HuH-7 (cell line): ENCODE measurements at regions not wholly inside any gene's neighbourhood (a gene's known extent, or its start where the extent isn't known, plus 50 kb on each side); places are given as distances from the start of the nearest gene placed in this dataset.
"Not testable (repeated sequence)": the region's sequence is repeated elsewhere in the genome, so short reads cannot be mapped to it uniquely, and the experiment has no call there.

ENCODE experiments used
- DNase-seq: peaks from one replicate; pipeline ENCODE4 v3.0.0; 2011; ENCODE audit warnings: low spot score

DNA sequence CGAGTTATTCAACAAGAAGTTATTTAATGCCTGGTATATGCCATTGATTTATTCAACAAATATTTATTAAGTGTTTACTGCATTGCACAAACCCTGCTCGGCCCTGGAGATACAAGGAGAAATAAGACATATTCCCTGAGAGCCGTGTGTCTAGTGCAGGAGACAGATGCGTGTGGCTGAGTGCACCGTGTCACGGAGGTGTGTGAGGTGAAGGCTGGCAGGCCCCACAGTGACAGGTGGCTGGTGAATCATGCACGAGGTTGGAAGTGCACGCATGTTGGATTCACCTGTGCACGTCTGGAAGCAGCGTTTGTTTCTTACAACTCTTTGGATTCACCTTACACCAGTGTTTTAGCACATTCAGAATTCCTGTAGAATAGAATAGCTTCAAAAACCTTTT, 136.6 kb upstream of the SHH start:
- no peak for DNase-seq

DNA sequence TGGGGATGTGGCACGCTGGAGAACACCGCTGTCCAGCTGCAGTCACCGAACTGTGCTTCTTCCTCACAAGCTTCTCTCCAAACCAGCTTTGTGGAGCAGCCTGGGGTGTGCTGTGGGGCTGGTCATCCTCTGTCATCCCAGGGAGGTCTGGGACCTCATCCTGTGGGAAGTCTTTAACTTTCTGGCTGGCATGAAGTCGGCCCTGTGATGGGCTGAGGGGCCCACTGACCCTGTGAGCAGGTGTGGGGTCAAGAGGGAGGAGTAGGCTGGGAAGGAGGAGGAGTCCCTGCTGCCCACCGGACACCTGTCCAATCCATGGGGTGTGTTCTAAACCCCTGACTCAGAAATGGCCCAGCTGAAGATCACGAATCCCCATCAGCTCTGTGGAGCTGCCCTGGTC, 136.2 kb upstream of the SHH start:
- DNase-seq, result no peak

DNA sequence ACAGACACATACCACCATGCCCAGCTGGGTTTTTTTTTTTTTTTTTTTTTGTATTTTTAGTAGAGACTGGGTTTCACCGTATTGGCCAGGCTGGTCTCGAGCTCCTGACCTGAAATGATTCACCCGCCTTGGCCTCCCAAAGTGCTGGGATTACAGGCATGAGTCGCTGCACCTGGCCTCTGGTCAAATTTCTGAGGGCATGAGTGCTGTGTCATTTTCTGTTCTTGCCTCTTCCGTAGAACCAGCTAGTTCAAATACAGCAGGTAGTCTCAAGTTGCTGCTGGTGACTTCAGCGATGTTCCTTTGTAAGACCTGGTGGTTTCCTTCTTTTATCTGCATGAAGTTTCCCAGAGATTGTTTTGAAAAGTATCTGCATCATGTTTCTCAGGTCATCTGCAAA, 134.8 kb upstream of the SHH start:
- DNase-seq, result no peak

DNA sequence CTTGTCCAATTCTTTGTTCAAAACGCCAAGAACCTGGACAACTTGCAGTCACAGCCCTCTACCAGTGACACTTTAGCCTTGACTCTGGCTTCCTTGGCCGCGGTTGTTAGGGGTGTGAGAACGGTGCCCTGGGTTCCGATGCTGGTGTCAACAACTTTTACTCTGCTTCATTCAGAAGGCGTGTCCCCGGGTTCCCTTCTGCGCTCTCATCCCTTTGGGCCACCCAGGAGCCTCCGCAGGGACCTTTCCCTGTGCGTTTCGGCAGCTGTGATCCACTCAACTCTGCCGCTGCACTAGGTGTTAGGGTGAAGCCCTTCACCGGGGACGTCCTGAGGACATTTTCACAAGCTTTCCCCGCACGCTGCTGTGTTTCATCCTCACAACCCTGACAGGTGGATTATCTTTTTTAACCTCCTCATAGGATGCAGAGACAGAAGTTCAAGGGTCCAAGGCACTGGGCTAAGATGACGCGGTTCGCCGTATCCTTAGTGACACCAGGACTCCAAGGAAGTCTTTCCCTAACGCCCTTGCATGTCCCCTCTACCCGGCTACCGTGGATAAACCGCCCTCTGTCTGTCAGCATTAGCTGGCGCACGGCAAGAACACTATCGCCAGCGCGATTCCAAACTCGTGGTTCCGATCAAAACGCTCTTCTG, 133.5 kb upstream of the SHH start:
- DNase-seq, result no peak

DNA sequence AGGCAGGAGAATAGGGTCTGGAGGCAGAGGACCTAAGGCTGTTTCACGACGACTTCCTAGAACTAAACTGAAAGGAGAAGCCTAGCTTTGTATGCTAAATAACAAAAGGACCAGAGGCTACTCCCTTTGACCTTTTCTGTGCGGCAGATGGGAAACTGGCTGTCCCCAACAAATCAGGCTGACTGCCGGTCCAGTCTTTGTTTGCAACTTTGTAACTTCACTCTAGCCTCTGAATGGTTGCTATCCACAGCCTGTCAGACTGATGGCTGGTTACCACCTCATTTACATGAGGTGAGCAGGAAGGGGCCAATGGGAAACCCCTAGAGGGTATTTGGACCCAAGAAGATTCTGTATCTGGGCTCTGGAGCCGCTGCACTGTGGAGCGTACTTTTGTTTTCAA, 132.6 kb upstream of the SHH start:
- no peak for DNase-seq

DNA sequence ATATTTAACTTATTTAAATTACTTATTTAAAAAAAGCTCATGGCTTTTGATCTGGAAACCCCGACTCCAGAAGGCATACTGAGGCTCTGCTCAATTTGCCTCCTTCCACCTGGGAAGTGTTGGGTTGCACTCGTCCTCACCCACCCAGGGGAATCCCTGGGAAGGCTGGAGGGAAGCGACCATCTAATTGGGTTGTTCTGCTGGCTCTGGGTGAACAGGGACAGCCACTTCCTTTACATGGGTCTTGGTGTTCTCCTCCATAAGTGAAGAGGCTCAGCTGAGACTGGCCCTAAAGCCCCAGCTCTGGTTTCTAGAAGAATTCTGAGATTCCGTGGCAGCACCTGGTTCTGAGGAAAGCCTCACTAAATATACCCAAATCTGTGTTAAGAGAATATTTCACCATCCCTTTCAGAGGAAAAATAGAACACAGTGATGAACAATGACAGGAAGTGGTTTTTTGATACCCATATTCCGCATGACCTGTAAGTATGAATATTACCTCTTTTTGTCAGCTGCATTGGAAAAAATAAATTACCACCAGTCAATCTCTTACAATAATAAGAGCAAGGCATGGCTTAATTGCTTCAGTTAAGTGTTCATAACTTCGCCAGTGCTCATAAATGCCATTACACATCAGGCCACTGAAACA, 131.1 kb upstream of the SHH start:
- DNase-seq, result no peak

DNA sequence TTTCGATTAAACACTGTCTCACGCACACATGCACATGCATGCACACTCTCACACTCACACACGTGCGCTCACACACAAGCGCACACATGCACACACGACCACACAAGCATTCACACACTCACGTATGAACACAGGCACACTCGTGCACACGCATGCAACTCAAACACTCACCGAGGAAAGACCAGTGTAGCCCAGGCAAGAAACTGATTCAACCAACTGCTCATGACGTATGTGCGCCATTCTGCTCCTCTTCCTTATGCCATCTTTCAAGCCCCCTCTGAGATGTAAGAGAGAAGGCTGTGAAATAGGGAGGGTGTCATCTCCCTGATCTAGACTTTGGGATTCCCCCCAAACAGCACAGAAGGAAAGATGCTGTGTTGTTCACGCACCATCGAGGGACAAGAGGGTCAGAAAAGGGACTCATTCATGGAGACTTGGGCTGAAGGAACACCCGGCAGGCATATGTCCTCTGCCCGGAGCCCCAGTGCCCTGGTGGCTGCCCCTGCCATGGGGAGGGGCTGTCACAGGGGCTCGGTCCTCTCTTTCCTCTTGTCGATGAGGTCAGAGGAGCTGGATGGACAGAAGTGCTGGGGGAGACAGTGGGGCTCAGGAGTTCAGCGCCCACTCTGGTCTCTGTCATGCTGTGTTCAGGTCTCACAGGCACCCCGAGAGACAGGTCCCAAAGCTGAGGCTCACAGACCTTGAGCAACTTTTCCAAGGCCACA, 130.1 kb upstream of the SHH start:
- no peak for DNase-seq

DNA sequence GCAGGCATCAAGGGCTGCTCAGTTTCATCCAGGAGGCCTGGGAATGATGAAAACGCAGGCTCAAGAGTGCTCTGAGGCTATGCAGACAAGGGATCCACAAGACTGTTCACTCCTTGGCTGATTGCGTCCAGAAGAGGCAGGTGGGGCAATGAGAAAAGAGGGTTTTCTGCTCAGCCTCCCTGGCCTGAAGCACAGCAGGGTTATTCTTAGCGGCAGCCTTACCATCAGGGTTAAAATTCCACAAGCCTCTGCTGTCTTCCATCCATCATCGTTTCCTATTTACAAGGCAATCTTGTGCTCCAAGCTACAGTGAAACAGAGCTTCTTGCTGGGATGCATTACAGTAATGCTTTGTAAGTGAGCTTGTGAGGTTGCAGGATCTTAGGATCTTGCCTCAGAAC, 129.4 kb upstream of the SHH start:
- no peak for DNase-seq

DNA sequence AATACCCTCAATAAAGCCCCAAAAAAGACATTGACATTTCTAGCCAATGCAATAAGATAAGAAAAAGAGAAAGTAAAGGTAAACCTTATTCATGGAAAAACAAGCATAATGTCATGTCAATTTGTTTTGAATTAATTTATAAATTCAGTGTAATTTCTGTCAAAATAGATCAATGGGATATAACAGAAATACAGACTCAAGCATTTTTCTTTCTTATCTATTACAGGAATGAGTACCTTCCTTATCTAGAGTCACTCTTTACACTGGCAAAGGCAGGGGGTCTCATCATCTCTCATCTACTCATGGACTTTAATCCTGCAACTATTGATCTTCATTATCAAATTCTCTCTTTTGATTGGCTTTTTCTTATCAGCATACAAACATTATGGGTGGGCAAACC, 127.1 kb upstream of the SHH start:
- DNase-seq, result no peak

DNA sequence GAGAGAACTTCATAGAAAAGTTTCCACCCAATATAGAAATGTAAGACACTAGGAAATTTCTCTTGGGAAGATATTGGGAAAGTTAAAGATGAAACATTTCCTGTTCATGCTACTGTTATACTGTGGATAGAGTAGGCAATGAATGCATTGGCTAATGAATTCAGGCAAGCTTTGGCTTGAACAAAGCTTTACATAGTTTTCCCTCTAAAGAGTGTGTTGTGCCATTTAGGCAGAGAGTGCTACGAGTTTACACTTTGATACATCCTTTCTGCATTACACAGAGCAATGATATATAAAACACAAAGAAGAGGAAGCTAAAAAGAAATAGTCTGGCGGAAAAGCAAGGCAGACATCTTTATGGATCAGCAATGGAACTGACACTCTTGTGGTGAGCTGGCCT, 125.9 kb upstream of the SHH start:
- no peak for DNase-seq

DNA sequence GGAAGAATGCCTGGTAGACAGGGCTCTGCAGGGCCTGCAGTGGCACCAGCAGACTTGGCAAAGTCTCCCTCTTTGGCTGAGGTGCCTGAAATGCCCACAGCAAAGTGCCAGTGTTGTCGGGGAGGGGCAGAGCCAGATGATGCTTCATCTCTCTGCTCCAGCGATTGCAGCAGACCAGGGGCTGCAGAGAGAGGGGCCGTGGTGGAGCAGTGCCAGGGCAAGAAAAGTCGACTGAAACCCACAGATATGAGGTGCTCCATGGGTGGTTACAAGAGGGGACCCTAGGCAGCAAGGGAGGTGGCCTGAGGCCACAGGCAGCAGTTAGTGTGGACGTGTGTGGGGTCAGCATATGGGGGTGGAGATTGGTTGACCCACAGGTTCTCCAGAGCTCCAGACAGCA, 123.5 kb upstream of the SHH start:
- no peak for DNase-seq

DNA sequence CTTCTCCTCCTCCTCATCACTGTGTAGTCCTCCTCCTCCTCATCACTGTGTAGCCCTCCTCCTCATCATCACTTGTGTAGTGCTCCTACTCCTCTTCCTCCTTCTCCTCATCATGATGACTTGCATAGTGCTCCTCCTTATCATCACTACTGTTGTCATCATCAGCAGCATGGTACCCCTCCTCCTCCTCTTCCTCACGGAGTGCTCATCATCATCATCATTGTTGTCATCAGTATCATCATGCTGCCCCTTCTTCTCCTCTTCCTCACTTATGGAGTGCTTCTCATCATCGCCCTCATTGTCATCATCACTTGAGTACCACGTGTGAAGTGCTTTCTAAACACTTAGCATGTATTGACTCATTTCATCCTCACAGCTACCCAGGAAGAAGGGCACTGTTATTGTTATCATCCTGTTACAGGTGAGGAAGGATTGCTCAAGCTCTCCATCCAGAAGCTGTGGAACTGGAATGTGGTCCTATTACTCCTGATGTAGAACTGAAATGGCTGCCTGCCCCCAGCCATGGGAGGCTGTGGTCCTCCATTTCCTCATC, 122.8 kb upstream of the SHH start:
- DNase-seq, result no peak

DNA sequence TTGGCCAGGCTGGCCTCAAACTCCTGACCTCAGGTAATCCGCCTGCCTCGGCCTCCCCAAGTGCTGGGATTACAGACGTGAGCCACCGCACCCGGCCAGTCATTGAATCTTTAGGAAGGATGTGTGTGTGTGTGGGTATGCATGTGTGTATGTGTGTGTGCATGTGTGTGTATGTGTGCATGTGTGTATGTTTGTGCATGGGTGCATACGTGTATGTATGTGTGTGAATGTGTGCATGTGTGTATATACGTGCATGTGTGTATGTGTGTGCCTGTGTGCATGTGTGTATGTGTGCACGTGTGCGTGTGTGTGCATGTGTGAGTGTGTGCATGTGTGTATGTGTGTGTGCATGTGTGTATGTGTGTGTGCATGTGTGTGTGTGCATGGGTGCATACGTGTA, 120.1 kb upstream of the SHH start:
- not testable (repeated sequence) for DNase-seq

DNA sequence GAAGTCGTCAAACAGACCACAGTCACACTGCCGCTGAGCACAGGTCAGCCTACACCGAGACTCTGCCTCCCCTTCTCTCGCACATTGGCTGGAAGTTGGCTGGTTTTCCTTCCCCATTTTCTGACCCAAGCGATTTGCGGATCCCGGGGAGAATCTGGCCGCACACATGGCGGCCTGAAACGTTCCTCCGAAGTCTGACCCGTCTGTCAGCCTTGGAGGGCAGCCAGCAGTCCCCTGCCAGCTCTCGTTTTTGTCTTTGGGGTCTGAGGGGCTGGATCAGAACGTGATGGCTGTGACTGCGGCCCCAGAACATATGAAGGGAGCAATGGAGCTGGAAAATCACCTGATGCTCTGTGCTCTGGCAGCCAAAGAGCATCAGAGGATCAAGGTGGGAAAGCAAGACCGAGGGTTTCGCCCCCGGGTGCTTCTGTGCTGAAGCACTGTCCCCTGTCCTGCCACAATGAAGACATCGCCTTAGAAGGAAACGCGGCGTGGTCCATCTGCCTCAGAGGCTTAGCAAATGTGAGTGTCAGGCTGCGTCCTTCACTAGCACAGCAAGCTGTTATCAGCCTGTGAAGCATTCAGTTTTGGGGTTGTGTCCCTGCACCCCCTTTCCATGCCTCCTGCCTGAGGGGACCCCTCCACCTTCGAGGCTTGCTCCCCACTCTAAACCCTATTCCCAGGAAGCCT, 119.3 kb upstream of the SHH start:
- DNase-seq, result no peak

DNA sequence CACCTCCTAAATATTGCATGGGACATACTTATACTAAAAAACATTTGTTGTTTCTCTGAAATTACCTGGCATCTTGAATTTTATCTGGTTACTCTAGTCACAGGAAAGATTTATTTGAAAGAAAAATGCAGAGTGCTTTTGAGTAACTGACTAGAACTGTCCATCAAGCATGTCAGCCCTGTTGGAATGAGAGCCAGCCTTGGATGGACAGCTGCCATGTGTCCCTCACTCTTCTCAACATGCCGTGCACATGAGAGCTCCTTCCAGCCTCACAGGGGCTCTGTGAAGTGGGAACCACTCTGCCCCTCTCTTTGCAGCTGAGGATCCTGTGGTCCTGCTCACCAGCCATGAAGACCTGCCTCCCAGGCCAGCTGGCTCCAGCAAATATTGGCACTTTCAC, 118.3 kb upstream of the SHH start:
- DNase-seq, result no peak

DNA sequence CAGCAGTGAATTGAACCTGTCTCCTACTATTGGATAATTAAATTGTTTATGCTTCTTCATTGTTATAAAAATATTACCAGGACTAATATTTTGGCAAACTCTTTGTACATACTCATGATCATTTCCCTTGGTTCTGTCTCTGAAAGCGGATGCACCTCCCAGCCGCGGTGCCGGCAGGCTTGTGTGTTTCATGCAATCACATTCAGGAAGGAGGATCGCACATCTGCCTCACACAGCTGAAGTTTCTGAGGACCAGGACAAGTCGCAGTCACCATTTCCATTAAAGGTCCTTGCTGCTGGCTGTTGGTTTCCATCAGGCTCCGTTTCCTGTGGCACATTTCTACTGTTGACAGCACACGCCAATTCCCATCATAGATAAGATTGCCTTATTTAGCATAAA, 117.8 kb upstream of the SHH start:
- DNase-seq, result no peak

DNA sequence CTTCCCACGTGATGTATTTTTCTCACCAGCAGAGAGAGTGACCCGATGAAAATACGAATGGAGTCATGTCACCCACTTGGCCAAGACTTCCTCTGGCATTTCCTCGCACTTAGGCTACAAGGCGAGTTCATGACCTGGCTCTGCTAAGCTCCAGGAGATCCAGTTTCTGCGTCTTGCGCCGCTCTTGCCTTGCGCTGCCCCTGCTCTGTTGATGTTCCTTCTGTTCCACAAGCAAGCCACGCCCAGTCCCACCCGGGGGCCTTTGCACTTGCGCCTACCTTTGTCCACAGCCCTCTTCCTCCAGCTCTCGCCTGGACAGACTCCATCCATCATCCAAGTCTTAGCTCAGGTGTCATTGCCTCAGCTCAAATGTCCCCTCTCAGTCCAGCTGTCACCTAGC, 116.3 kb upstream of the SHH start:
- no peak for DNase-seq

DNA sequence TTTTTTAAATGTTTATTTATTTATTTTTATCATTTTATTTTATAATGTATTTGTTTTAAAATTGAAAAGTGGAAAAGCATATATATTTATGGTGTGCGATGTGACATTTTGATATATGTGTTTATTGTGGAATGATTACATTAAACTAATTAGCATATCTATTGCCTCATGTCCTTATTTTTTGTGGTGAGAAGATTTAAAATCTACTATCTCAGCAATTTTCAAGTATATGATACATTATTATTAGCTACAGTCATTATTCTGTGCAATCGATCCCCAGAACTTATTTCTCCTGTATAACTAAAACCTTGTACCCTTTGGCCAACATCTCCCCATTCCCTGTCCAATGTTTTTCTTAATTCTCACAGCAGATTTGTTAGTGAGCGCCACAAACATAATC, 115.6 kb upstream of the SHH start:
- DNase-seq, result no peak

DNA sequence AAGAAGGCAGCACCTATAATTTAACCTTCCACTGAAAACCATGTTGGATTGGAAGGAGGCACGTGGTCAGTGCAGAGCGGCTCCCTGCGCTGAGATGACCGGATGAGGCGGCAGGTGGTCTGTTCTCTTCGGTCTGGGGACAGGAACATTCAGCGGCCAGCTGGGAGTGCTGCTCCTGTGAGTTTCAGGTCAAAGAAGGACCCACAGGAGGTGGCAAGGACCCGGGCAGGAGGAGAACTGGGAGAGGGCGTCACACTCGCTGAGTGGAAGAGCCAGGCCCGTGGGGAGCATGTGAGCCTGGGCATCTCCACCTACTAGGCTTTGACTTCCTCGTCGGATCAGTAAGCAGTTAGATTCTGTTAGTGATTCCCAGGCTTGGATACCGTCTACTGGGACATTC, 113.4 kb upstream of the SHH start:
- DNase-seq, result no peak

DNA sequence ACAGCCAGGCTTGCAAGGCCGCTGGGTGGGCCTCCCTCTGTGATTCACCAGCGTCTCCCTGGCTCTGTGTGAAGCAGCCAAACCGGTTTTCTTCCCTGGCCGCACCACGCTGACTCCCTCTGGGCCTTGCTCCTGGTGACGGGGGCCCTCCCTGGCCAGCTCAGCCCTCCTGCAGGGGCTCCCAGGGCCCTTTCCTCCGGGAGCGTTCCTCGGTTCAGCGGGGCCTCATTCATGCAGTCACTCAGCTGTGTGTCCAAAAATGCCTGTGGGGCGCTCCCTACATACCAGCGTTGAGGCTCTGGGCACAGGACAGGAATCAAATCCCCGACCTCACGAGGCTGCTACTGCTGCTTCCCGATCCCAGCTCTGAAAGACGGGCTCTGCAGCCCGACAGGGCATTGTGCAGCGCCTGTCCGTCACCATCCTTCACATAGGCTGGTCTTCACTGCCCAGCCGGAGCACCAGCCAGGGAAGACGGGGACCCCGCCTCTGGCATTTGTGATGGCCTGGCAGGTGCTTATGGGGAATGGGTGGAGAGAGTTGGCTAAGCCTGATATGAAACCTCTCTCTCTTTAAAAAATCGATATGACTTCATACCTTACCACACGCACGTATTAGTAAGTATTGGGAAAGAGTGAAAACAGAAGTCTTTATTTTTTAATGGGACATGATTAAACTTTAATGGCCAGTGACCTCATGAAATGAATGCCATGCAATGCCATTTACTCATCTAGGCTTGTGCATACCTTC, 110.0 kb upstream of the SHH start:
- DNase-seq, result no peak

DNA sequence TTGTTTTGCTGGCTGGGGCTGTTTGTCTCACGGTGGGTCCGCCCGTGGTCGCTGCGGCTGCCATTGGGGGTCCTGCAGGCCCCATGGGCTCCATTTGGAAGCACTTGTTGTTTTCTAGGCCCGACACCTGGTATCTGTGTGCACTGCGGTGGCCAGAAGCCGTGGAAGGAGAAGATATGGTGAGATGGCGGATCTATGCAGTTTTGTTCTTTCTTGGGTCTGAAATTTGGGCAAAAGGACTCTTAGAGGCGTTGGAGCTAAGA, 109.5 kb upstream of the SHH start:
- DNase-seq, result no peak

DNA sequence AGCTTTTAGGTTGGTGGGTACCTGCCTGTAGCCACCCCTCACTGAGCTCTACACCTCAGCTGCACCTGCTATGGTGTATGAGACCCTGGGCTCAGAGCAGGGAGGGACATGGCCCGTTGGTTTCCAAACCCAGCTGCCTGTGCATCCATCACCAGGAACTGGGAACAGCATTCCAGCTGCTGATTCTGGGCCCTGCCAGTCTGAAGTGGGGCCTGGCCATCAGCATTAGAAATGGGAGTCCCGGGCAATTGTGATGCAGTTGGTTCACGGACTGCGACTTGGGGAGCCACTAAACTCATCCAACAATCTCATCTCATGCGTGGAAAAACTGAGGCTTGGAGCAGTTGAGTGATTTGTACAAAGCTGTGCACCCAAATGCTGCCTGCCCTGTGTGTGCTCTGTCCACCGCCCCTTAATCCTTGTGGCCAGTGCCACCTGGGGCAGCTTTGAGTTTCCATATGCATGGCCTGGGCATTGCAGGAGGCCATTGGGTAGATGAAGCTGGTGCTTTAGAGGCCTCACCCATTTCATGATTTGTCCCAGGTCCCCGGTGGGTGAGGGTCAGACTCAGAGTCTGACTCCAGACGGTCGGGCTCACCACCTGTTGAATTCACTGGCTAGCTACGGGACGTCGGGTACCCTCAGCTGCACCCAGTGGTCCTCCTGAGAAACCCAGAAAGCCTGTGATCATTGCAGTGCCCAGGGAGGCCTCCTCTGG, 109.0 kb upstream of the SHH start:
- no peak for DNase-seq
